ENCODE measurements at regions not wholly inside any gene's neighbourhood (a gene's known extent, or its start where the extent isn't known, plus 50 kb on each side); places are given as distances from the start of the nearest gene placed in this dataset.
"Not testable (repeated sequence)": the region's sequence is repeated elsewhere in the genome, so short reads cannot be mapped to it uniquely, and the experiment has no call there.

DNA sequence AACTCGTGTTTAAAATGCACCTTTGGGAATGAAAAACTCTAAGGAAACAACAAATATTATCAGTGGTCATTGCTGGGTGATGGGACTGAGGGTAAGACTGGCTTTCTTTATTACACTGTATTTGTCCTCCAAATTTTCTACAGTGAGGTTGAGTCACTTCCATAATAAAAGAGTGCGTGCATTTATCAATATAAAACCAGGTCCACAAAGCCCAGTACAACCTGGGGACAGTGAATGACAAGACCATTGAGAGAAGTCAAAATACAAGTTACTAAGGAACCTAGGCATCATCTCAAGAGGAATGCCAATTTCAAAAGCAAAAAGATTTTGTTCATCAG is 76.4 kb downstream of the MAGED4 start:
- DNase-seq (ENCODE audit: low spot score) = no peak

DNA sequence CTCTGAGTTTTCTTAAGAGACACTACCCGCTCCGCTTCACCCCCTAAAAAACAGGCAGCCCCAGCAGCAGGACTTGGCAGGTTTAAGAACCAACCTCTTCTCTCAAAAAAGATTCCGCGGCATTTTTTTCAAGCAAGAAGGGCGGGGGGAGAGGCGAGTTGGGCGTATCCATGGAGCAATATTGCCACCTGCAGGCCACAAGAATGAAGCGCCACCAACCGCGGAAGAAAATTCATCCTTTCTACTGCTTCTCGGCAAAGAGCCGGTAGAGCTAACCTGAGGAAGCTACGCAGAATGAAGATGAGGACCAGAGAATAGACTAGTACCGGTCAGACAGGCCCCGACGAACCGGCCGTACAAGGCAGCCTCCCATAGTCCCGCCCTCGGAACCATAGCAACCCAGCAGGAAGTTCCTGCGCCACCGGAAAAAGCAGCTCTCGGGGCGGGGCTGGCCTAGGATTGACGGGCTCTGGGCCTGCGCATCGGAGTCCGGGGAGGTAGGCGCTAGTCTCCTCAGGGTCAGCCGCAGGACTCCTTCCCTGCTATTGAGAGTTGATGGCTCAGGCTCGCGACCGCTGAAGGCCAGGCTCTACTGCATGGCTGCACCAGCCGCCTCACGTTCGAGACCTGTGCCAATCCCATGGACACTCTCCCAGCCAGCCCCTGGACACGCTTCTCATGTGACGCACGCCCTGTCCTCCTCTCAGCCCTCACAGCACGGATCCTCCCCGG is 76.9 kb downstream of the MAGED4 start:
- DNase-seq (ENCODE audit: low spot score) = peak; percentile 90

DNA sequence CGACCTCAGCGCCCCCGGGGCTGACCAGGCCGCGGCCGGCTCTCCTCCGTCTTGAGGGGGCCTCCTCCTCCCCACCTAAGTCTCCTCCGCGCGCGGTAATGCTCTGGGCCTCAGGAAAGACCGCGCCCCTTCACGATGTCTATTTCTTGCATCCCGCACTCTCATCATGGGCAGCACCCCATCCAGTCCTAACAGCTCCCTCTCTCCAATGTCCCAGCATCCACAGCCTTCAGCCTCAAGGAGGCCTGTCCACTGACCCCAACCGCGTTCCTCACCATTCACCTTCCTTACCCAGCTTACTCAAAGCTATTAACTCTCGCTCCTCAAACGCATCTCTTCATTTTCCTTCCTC is 77.5 kb downstream of the MAGED4 start:
- DNase-seq (ENCODE audit: low spot score) = peak; percentile 24

DNA sequence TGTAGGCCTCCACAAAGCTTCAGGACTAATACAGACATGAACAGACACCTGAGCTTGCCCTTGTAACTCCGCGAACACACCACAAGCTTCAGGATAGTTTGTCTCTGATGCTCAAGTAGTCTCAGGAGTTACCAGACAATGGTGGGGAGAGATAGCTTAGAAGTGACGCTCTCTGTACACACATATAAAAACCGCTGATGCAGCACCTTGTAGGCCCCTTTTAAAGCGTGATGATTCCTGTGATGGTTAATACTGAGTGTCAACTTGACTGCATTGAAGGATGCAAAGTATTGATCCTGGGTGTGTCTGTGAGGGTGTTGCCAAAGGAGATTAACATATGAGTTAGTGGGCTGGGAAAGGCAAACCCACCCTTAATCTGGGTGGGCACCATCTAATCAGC is 78.7 kb downstream of the MAGED4 start:
- DNase-seq (ENCODE audit: low spot score) = no peak

DNA sequence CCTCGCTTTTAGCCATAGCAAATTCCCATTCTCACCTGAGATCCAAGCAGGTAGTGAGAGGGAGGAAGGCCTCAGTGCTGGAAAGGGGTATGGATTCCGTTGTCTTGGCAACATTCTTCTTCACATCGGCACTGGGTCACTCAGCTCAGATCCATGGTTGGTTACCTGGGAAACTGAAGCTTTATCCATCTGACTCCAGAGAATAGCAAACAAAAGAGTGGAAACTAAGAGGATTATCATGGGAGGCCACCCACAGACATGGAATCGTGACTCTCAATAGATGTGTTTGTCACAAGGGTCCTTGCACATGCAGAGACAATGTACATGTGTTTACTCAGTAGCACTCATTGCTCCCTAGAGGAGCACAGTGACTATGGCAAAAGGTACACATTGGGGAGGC is 81.0 kb downstream of the MAGED4 start:
- DNase-seq (ENCODE audit: low spot score) = no peak

DNA sequence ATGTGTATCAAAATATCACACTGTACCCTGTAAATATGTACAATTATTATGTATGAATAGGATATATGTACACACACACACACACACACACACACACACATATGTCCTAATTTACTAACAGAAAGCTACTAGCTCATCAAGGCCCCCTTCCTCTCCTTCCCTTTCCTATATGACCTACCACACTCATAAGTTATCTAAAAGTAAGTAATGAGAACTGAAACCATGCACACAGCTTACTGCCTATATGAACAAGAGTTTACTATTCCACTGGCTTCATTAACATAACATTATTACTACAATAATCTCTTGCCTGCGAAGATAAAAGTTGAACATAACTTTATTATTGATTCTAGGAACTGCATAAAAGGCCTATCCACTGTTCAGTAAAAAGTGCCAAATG is 83.8 kb downstream of the MAGED4 start:
- DNase-seq (ENCODE audit: low spot score) = not testable (repeated sequence)

DNA sequence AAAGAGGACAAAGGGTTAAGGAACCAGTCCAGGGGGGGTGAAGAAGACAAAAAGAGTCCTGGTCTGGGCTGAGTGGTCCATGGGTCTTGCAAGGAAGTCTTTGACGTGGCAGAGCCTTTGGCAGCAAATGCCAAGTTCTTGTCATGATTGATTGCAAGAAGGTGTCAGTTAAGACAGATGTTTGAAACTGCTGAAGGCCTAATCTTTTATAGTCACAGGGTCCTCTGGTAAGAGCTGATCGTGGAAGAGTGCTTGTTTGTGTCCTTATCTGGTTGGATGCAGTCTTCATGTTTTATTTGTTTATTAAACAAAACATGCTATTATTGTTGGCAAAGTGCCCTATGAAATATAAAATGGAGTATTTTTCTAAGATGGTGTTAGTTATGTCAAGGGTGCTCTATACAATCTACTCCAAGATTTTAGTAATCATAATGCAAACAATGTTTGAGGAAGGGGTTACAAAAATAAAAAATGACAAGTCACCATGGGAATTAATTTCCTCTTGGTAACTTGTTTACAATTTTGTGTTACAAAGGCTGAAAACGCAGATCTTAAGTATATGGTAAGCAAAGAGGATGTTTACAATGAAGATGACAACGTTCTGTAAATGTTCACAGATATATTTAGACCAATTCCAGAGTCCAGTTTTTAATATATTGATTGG is 85.9 kb downstream of the MAGED4 start:
- DNase-seq (ENCODE audit: low spot score) = no peak

DNA sequence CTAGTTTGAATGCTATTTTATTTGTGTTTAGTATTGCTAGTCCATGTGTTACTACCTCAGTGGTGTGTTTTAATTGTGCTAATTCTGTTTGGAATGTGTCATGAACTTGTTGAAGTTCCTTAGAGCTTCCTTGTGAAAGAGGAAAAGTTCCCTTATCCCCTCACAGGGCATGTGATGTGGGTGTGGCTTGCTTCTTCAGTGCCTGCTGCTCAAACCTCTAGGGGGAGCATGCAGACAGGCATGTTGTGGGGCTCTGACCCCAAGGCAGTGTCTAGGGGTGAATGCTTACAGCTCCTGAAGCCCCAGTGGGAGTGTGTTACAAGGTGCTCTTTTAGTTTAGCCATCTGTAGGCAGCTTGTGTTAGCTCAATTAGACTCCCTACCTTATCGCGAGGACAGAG is 86.5 kb downstream of the MAGED4 start:
- DNase-seq (ENCODE audit: low spot score) = no peak

DNA sequence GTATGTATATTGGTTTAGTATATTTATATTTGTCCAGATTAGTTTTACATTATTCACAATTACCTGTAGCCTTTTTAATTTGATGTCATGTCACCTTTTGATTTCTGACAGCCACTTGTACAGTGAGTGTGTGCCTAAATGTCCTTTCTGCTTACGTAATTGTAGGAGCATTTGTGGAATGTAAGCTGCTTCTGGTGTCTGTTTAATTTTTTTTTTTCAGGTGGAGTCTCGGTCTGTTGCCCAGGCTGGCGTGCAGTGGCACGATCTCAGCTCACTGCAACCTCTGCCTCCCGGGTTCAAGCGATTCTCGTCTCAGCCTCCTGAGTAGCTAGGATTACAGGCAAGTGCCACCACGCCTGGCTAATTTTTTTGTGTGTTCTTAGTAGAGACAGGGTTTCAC is 91.2 kb upstream of the XAGE2 start:
- no peak for DNase-seq (ENCODE audit: low spot score)

DNA sequence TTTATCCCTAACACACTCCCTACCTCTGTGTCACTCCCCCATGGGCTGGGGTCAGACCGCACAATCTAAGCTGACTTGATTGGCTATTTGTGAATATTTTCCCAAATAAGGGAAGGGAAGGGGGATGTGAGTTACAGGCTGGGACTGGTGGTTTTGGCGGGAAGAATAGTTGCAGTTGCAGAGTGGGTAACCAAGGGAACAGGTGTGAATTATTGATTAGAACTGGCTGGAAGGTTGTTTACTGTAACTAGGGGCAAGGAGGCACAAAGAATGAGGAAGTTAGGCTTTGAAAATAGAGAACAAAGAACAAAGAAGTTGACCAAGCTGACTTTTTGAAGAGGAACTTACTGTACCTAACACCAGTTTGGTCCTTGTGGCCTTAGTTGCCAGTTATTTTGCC is 88.0 kb upstream of the XAGE2 start:
- DNase-seq (ENCODE audit: low spot score) = no peak

DNA sequence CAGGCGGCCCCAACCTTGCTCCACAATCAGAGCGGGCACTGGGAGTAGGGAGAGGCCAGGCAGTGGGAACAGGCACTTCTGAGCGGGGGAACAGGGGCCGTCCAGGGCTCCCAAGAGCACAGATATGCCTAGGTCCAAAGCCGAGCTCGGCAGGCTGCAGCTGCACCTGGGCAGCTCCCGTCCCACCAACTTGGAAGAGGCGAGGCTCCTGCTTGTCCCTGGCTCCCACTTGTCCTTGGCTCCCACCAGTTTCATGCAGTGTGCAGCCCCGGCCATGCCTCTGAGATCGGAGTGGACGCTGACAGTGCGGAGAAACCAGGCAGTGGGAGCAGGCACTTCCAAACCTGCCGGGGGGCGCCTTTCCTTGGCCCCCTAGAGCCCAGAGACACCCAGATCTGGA is 84.0 kb upstream of the XAGE2 start:
- no peak for DNase-seq (ENCODE audit: low spot score)

DNA sequence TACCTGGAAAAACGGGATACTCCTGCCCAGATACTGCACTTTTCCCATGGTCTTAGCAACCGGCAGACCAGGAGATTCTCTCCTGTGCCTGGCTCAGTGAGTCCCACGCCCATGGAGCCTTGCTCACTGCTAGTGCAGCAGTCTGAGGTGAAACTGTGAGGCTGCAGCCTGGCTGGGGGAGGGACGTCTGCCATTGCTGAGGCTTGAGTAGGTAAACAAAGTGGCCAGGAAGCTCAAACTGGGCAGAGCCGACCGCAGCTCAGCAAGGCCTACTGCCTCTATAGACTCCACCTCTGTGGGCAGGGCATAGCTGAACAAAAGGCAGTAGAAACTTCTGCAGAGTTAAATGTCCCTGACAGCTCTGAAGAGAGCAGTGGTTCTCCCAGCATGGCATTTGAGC is 69.9 kb upstream of the XAGE2 start:
- not testable (repeated sequence) for DNase-seq (ENCODE audit: low spot score)

DNA sequence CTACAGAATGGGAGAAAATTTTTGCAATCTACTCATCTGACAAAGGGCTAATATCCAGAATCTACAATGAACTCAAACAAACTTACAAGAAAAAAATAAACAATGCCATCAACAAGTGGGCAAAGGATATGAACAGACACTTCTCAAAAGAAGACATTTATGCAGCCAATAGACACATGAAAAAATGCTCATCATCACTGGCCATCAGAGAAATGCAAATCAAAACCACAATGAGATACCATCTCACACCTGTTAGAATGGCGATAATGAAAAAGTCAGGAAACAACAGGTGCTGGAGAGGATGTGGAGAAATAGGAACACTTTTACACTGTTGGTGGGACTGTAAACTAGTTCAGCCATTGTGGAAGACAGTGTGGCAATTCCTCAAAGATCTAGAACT is 60.3 kb upstream of the XAGE2 start:
- not testable (repeated sequence) for DNase-seq (ENCODE audit: low spot score)
